Tibial nerve (tissue), 4 donors: ENCODE measurements at regions not wholly inside any gene's neighbourhood (a gene's known extent, or its start where the extent isn't known, plus 50 kb on each side); places are given as distances from the start of the nearest gene placed in this dataset.

Experiments
- EP300 ChIP-seq, 2 donors: sonication (generic); formaldehyde crosslinking; IDR thresholded peaks; one replicate each; pipeline ENCODE4 v1.6.1; 2017; ENCODE audit warnings: antibody characterized with exemption in 2 of 2, mild to moderate bottlenecking in 1 of 2
- POLR2A ChIP-seq, 2 donors: fragments of 450-650 bp; IDR thresholded peaks; one replicate each; pipeline ENCODE4 v1.6.1; 2017; ENCODE audit warnings: antibody characterized with exemption in 2 of 2, mild to moderate bottlenecking in 2 of 2, moderate library complexity in 2 of 2
- TF ChIP-seq, protein P1 (sequence below), 5 experiments: fragments of 200-600 bp in 3 of 5; fragments of 450-650 bp in 2 of 5; sonication (generic) in 3 of 5; IDR thresholded peaks; one replicate each; pipeline ENCODE4 v1.5.1; 2016 to 2019; ENCODE audit warnings: antibody characterized with exemption in 5 of 5, mild to moderate bottlenecking in 3 of 5, moderate library complexity in 2 of 5

DNA sequence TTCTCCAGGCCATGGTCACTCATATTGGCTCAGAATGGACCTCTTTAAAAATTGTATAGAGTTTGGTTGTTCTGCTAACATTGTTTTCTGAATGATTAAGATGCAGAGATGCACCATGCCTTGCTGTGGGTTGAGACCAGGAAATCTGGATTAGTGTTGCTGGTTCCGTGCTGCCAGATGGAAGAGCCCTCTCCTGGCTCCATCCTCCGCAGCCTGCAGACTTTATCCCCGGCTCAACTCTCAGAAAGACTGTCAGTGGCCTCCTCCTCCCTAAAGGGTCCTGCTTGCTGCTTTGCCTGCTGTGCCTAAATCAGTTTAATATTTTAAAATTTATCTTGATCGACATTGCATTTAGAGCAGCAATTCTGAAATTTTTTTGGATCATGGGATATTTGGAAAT is 196.7 kb downstream of the TENT4A start:
- TF ChIP-seq, protein P1, sequence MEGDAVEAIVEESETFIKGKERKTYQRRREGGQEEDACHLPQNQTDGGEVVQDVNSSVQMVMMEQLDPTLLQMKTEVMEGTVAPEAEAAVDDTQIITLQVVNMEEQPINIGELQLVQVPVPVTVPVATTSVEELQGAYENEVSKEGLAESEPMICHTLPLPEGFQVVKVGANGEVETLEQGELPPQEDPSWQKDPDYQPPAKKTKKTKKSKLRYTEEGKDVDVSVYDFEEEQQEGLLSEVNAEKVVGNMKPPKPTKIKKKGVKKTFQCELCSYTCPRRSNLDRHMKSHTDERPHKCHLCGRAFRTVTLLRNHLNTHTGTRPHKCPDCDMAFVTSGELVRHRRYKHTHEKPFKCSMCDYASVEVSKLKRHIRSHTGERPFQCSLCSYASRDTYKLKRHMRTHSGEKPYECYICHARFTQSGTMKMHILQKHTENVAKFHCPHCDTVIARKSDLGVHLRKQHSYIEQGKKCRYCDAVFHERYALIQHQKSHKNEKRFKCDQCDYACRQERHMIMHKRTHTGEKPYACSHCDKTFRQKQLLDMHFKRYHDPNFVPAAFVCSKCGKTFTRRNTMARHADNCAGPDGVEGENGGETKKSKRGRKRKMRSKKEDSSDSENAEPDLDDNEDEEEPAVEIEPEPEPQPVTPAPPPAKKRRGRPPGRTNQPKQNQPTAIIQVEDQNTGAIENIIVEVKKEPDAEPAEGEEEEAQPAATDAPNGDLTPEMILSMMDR (IDR thresholded peaks at IDR 0.05): no peak
- no peak for TF ChIP-seq POLR2A (IDR thresholded peaks at IDR 0.05)
- TF ChIP-seq EP300 (IDR thresholded peaks at IDR 0.05): no peak
